ENCODE measurements at regions not wholly inside any gene's neighbourhood (a gene's known extent, or its start where the extent isn't known, plus 50 kb on each side); places are given as distances from the start of the nearest gene placed in this dataset.

DNA sequence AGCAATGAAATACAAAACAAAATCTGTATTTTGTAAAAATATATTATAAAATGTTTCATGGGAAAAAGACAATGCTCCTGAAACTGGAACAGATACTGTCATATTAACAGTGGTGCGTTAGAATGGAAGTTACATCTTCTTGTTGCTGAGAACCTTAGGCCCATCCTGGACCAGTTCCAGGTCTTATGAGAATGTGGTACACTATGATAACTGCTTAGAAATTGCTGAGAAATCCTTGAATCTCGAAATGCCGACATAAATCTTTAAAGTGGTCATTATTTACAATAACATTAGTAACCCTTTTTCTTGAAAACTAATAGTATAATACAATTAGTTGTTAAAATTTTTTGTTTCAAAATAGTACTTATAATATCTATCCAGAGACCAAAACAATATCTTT lies 747.9 kb upstream of the NCAM2 start:
- TF ChIP-seq, protein P1, sequence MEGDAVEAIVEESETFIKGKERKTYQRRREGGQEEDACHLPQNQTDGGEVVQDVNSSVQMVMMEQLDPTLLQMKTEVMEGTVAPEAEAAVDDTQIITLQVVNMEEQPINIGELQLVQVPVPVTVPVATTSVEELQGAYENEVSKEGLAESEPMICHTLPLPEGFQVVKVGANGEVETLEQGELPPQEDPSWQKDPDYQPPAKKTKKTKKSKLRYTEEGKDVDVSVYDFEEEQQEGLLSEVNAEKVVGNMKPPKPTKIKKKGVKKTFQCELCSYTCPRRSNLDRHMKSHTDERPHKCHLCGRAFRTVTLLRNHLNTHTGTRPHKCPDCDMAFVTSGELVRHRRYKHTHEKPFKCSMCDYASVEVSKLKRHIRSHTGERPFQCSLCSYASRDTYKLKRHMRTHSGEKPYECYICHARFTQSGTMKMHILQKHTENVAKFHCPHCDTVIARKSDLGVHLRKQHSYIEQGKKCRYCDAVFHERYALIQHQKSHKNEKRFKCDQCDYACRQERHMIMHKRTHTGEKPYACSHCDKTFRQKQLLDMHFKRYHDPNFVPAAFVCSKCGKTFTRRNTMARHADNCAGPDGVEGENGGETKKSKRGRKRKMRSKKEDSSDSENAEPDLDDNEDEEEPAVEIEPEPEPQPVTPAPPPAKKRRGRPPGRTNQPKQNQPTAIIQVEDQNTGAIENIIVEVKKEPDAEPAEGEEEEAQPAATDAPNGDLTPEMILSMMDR (conservative IDR thresholded peaks at IDR 0.05), result no peak
- no peak for TF ChIP-seq ZFX (IDR thresholded peaks at IDR 0.05)
- no peak overlapping the region for H3K27ac ChIP-seq

DNA sequence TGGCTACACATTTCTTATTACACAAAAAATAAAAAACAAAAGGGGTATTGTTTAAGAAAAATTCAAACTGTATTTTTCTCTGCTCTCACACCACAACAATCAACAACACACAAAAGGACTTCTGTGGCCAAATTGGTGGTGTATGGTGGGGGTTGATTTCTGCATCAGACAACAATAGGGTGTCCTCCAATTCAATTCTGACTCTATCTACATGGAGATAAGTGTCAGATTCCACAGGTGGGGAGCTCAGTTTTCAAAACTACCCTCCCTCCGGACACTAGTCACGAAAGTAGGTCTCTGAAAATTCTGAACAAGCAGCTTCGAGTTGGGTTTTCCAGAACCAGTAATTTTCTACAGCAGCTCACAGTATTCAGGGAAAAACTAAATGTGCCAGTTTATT lies 744.9 kb upstream of the NCAM2 start:
- no peak overlapping the region for H3K27ac ChIP-seq
- TF ChIP-seq ZFX (IDR thresholded peaks at IDR 0.05), result no peak
- TF ChIP-seq, protein P1 (conservative IDR thresholded peaks at IDR 0.05), result no peak

GRCh38 chr21:20254964-20255363 lies 743.2 kb upstream of the NCAM2 start:
- no peak overlapping the region for H3K27ac ChIP-seq
- TF ChIP-seq ZFX (IDR thresholded peaks at IDR 0.05), result no peak
- TF ChIP-seq, protein P1 (conservative IDR thresholded peaks at IDR 0.05), result no peak

GRCh38 chr21:20257052-20257740 lies 741.0 kb upstream of the NCAM2 start:
- no peak overlapping the region for H3K27ac ChIP-seq
- no peak for TF ChIP-seq ZFX (IDR thresholded peaks at IDR 0.05)
- TF ChIP-seq, protein P1 (conservative IDR thresholded peaks at IDR 0.05), result no peak

- TF ChIP-seq, protein P1 (conservative IDR thresholded peaks at IDR 0.05), result no peak
- TF ChIP-seq ZFX (IDR thresholded peaks at IDR 0.05), result no peak
These were observed 739.7 kb upstream of the NCAM2 start for GRCh38 chr21:20258542-20258941.

GRCh38 chr21:20259031-20259867 lies 739.0 kb upstream of the NCAM2 start:
- H3K27ac ChIP-seq, result no peak overlapping the region
- TF ChIP-seq ZFX (IDR thresholded peaks at IDR 0.05), result no peak
- TF ChIP-seq, protein P1 (conservative IDR thresholded peaks at IDR 0.05), result no peak

More at GRCh38 chr21:20258542-20258941, 739.7 kb upstream of the NCAM2 start:
- H3K27ac ChIP-seq, result no peak overlapping the region

DNA sequence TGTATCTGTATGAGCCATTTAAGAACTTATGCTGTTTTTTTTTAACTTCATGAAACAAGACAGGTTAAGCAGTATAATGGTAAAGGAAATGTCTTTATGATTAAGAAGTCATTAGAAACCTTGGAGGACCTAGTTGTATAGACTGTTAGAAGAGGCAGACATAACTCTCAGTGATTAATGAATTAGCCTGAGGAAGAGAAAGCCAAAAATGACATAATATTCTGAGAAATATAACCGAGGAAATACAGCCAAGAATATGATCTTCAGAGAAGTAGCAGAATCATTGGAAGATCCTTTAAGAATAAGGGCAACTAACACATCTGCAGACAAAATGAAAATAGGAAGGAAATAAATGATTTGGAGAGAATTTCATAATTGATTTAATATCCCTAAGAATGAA lies 738.1 kb upstream of the NCAM2 start:
- H3K27ac ChIP-seq, result no peak overlapping the region
- TF ChIP-seq ZFX (IDR thresholded peaks at IDR 0.05), result no peak
- TF ChIP-seq, protein P1 (conservative IDR thresholded peaks at IDR 0.05), result no peak
